HG02973 (cell line): ENCODE measurements at regions not wholly inside any gene's neighbourhood (a gene's known extent, or its start where the extent isn't known, plus 50 kb on each side); places are given as distances from the start of the nearest gene placed in this dataset.

Experiments used
- ATAC-seq: cut with Tn5 transposase; IDR thresholded peaks from one replicate; pipeline ENCODE4 v1.9.1; 2021; ENCODE audit warnings: moderate library complexity; ENCODE audit not compliant: unreplicated experiment

DNA sequence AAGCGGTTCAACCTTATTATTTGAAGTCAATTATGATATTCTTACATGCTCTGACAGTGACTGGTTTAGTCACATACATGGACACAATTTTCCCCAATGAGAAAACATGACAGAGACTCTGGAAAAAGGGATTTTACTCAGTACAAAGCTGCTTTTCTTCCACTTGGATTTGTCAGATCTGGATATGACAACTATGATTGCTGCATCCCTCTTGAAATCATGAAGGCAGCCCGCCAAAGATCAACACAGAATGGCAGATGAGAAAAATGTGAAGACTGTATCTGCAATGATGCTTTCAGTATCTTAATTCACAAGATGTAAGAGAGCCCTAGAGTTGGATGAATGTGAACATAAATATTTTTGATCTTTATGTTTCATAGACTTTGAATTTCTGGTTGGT lies 439.6 kb downstream of the CDH8 start:
- no peak for ATAC-seq

DNA sequence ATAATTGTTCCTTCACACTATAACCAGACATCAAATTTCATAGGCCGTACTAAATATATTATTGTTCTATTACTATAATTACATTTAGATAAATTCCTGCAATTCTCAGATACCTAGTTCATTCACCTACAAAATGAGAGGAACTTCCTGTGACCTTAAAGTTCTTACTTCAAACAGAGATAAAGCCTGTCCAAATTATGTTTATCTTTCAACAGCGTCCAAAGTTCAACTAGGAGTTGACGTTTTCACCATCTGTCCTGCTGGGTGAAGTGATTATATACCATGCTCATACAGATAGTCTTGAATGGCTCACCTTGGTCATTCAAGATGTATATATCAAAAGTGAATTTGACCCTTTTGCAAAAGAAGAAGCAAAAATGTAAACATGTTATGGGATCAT lies 440.6 kb downstream of the CDH8 start:
- no peak for ATAC-seq

GRCh38 chr16:61590577-61590976 lies 445.7 kb downstream of the CDH8 start:
- no peak for ATAC-seq

- ATAC-seq = no peak
These were observed 448.7 kb downstream of the CDH8 start for GRCh38 chr16:61587526-61587925.

DNA sequence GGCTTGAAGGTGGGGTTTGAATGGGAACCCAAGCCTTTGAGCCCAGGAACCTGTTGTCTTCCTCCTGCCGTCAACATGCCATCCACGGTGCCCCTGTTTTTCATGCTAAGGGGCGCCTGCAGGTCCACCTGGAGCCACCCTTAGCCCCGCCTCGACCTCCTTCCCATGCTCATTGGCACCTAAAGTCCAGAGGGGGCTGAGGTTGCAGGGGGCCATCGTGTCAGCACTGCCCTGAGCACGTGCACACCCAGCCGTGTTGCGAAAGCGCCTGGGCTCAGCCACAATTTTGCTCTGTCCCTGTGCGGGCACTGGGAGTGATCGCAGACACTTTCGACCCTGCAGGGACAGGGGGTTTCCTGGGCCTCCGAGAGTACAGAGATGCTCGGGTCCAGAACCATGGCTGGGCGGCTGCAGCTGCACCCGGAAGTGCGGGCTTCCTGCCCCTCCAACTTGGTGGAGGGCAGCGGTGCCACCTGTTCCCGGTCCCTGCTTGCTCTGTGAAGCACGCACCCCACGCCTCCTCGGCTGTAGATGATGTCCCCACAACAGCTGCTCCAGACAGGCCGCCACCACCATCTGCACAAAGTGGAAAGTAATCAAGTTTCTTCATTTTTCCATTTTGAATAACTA lies 454.7 kb downstream of the CDH8 start:
- ATAC-seq = no peak

DNA sequence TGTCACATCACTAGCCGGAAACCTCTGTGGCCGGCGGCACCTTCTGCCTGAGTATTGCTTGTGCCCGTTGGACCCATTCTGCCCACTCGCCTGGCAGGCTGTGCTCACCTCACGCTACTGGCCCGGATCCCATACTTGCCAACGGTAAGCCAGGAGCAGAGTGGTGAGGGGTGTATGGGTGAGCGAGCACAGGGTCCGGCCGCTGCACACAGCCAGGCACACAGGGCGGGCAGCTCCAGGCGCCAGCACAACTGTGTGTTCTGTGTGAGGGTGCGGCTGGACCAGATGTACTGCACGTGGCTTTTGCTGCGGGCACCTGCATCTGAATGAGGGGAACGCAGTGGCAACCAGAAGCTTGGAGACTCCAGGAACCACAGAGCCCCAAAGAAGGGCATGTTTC lies 455.7 kb downstream of the CDH8 start:
- no peak for ATAC-seq

DNA sequence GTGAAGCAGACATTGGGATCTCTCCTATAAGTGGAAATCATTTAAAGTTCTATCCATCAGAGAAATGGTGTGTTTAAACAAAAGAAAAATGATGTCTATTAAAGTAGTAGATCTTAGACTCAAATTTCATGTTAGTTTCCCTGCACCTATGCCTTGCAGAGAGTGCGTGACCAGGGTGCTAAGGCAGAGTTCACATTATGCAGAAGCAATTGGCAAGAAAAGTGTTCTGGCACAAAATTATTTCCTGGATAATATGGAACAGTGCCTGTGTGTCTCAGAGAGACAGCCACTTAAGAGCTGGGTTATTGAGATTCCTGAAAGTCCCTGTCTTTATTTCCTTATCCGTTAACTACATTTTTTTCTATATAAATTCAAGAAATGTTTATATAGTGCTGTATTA lies 457.0 kb downstream of the CDH8 start:
- ATAC-seq = no peak

GRCh38 chr16:61576476-61576875 lies 459.8 kb downstream of the CDH8 start:
- no peak for ATAC-seq

DNA sequence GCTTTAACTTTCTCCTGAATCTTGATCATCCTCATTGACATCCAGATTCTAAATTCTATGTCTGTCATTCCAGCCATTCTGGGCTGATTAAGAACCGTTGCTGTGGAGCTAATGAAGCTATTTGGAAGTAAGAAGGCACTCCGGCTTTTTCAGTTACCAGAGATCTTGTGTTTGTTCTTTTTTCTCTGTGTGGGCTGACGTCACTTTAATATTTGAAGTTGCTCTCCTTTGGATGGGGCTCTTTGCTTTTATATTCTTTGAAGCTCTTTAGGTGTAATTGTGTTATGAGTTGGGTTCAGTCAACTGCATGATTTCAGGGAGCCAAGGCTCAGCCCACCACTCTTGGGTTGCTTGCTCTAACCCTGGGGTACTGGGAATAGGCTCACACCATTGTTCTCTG lies 460.6 kb downstream of the CDH8 start:
- ATAC-seq = no peak

DNA sequence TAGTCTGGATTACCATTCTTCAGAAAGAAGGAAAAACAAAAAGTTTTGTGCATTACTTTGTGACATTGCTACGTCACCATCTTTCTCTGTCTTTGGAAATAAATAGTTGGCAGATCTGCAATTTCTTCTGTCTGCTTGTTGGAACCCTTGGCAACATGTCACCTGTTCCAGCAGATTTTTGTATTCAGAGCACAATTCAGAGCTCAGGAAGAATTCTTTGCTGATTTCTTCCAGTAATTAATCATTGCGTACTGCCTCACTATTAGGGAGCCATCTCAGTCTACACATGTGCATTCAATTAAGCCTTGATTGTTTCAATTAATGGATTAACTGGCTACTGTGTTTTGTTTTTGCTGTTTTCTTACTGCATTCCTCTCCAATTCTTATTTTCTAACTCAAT lies 467.2 kb downstream of the CDH8 start:
- no peak for ATAC-seq

GRCh38 chr16:61564716-61565115 lies 471.5 kb downstream of the CDH8 start:
- no peak for ATAC-seq

DNA sequence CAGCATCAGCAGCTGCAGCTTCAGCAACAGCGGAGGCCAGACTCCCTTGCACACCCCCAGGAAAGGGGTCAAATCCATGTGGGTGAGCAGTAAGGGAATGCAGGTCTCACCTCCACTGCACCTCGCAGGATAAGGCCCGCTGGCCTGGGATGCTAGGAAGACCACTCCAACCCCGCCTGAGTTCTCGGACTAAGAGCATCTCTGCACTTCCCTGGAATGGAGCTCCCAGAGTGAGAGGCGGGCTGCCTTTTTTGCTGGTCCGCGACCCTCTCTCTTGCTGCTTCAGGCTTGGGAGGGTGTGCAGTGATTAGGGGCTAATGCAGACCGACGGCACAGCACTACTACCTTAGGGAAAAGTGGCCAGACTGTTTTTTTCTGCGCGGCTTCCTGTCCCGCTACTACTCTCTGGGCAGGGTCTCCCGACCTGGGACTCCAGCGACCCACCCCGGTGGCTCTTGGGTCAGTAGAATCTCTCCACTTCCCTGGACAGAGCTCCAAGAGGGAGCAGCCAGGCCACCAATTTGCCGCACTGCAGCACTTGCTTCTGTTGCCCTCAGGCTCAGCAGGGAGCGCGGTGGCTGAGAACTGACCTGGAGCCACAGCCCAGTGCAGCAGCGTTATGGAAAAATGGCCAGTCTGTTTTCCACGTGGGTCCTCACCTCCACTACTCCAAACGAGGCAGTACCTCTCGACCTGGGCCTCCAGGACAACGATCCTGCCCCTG lies 480.4 kb downstream of the CDH8 start:
- ATAC-seq = no peak

GRCh38 chr16:61549327-61549726 lies 486.9 kb downstream of the CDH8 start:
- ATAC-seq = no peak

DNA sequence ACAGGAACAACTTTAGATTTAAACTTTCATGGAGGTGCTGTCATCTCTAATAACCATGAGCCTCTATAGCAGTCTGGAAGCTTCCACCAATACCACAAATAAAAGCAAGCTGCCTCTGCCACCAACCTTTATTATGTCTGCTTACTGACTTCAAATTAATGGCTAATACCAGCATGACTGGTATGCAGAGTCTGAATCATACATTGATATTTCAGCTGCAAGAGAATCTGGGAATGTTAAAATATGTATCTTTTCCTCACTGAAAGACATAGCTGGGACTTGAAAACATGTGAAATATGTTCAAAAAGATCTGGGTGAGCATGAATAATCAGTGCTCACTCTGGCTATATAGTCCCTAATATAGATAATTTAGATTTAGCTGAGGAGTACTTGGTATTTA lies 488.6 kb downstream of the CDH8 start:
- ATAC-seq = no peak

- no peak for ATAC-seq
These were observed 492.1 kb downstream of the CDH8 start for GRCh38 chr16:61544165-61544564.

DNA sequence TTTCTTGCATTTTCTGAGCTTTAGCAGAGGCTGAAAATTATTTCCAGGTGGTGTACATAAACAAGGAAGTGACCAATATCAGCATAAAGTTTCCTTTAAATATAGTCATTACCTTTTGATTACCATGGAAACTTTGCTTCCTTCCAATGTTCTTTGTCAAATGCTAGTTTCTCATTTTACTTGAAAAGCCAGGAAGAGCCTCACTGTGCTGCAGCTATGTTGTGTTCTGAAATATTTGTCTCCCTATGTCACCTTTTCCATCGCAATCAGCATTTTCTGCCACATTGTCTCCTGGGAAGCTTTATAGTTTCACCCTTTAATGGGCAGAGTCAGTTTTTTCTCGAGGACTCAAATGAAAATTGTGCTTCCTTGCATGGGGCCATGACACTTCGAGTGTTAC lies 496.0 kb downstream of the CDH8 start:
- ATAC-seq = no peak

GRCh38 chr16:61530697-61531096 lies 505.5 kb downstream of the CDH8 start:
- no peak for ATAC-seq

GRCh38 chr16:61500851-61501250 lies 535.4 kb downstream of the CDH8 start:
- ATAC-seq = no peak

GRCh38 chr16:61480250-61480649 lies 556.0 kb downstream of the CDH8 start:
- no peak for ATAC-seq

GRCh38 chr16:61471737-61472136 lies 564.5 kb downstream of the CDH8 start:
- ATAC-seq = no peak

DNA sequence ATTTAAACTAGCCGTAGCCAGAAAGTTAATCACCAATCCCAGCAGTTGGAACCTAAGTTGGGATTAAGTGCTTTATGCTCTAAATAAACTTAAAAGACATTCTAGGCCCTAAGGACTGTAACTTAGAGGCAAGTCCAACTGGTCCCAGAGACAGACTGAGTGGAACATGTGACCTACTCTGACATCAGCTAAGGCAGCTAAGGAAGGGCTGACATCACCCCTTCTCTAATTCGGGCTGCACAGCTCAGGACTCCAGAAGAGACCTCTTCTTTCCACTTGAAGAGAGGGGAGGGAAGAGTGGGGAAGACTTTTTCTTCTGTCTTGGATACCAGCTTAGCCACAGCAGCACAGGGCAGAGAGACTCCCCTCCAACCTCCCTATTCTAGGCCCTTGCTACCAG lies 565.2 kb downstream of the CDH8 start:
- ATAC-seq = no peak

- ATAC-seq = no peak
These were observed 571.0 kb downstream of the CDH8 start for GRCh38 chr16:61465285-61465684.

GRCh38 chr16:61460020-61460419 lies 576.2 kb downstream of the CDH8 start:
- no peak for ATAC-seq
